NB4 (cell line): ENCODE measurements at regions not wholly inside any gene's neighbourhood (a gene's known extent, or its start where the extent isn't known, plus 50 kb on each side); places are given as distances from the start of the nearest gene placed in this dataset.
"Not testable (repeated sequence)": the region's sequence is repeated elsewhere in the genome, so short reads cannot be mapped to it uniquely, and the experiment has no call there.

Experiments
- DNase-seq: peaks from one replicate; pipeline ENCODE4 v3.0.0; 2010; ENCODE audit warnings: low read depth
- H3K4me3 ChIP-seq: one replicate; pipeline ENCODE4 v1.5.1; 2011; ENCODE audit warnings: mild to moderate bottlenecking, low read depth, low read length, moderate library complexity
- MYC ChIP-seq: IDR thresholded peaks from 2 replicates; pipeline ENCODE4 v1.6.1; 2011; ENCODE audit warnings: low read depth, low read length
- POLR2A ChIP-seq: IDR thresholded peaks from 2 replicates; pipeline ENCODE4 v1.6.1; 2011; ENCODE audit warnings: mild to moderate bottlenecking; ENCODE audit not compliant: insufficient read length; ENCODE audit errors: extremely low read depth
- TF ChIP-seq, protein P1 (sequence below): IDR thresholded peaks from one replicate; pipeline ENCODE4 v1.5.1; 2012; ENCODE audit warnings: low read depth, low read length
- TF ChIP-seq, protein P2 (sequence below): IDR thresholded peaks from 2 replicates; pipeline ENCODE4 v1.6.1; 2011; ENCODE audit warnings: low read depth, low read length

DNA sequence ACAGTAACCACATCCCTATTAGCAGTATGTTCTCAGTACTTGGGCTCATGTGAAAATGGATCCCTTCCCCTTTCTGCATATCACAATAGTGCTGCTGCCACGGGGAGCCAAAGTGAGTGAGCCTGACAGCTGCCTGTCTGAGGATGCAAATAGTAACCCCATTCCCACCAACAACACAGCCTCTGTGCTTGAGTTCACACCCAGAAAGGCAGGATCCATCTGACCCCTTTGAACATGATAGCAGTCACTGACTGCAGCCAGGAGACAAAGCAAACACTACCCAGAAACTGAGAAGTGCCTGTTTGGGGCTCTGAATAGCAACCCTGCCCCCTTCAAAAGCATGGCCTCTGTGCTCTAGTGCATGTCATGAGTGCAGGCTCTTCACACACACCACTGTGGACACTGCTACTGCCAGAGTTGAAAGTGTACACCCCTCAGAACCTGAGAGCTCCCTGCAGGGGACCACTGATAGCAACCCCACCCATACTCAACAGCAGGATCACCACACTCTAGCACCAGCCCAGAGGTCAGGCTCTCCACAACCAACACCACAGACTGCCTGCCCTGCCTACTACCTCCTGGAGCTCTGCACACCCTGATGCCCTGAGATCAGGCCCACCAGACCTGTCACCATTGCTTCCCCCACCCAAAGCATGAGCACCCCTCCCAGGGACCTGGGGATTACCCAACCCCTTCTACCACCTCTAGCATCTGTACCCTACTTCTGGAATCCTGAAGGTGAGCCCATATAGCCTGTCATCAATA is 1563.5 kb upstream of the PRR20A start:
- no peak for DNase-seq
- TF ChIP-seq MYC, result no peak
- TF ChIP-seq POLR2A, result no peak
- TF ChIP-seq, protein P1, sequence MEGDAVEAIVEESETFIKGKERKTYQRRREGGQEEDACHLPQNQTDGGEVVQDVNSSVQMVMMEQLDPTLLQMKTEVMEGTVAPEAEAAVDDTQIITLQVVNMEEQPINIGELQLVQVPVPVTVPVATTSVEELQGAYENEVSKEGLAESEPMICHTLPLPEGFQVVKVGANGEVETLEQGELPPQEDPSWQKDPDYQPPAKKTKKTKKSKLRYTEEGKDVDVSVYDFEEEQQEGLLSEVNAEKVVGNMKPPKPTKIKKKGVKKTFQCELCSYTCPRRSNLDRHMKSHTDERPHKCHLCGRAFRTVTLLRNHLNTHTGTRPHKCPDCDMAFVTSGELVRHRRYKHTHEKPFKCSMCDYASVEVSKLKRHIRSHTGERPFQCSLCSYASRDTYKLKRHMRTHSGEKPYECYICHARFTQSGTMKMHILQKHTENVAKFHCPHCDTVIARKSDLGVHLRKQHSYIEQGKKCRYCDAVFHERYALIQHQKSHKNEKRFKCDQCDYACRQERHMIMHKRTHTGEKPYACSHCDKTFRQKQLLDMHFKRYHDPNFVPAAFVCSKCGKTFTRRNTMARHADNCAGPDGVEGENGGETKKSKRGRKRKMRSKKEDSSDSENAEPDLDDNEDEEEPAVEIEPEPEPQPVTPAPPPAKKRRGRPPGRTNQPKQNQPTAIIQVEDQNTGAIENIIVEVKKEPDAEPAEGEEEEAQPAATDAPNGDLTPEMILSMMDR, result no peak
- TF ChIP-seq, protein P2, sequence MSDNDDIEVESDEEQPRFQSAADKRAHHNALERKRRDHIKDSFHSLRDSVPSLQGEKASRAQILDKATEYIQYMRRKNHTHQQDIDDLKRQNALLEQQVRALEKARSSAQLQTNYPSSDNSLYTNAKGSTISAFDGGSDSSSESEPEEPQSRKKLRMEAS, result no peak
- no peak overlapping the region for H3K4me3 ChIP-seq

DNA sequence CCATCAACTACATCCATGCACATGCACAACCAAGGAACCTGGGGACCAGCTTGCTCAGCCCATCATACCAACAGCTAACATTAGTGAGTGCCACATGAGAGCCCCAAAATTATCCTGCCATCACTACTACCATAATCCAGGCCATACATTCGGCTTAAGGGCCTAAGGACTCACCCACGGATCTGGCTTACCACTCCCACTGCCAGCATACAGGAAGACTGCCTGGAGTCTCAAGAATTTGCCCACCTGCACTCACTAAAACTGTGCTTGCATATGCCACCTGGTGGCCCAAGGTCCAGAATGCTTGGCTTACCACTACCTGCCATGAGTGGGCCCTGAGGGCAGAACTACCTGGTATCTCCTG is 1562.9 kb upstream of the PRR20A start:
- TF ChIP-seq, protein P2, result no peak
- no peak for TF ChIP-seq MYC
- no peak for TF ChIP-seq POLR2A
- TF ChIP-seq, protein P1, result no peak
- DNase-seq, result no peak
- H3K4me3 ChIP-seq, result no peak overlapping the region

DNA sequence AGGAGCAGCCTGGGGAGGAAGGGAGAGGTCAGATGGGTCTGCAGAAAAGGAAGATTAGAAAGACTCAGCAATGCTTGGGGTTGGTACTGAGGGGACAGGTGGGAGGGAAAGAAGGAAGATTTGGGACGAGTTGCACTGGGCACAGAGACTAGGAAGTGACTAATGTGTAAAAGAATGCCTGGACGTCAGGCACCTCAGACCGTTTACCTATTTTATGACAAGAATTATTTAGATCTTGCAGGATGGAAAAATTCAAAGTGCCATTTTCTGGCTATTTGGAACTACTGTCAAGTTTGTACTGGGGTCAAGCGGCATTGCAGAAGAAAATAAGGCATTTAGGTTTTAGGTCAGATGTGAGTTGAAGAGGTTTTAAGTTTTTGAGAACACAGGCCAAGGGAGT is 1558.4 kb upstream of the PRR20A start:
- not testable (repeated sequence) for DNase-seq, H3K4me3 ChIP-seq

DNA sequence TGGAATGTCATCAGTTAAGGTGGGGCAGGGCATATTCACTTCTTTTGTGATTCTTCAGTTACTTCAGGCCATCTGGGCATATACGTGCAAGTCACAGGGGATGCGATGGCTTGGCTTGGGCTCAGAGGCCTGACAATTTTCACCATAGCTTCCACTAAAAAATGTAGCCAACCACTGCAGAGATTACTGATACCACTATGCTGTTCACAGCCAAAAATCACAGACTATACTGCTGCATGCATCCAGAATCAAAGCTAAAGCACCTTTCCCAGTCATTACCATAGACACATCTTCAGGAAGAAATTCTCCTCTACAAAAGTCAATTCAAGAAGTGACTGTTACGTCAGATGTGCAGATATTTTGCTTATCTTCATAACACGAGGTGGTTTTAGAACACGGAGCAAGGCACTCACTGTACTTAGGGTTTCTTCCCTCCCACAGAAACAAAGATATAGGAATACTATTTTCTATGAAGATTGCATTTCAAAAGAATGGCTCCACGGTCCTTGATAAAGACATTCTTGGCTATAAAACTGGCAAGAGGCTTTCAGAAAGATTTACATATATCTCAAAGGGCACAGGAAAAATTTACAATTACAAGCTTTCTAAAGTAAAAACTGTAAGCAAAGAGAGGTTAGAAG is 1556.6 kb upstream of the PRR20A start:
- H3K4me3 ChIP-seq, result no peak overlapping the region
- TF ChIP-seq POLR2A (no peak), MYC (no peak)
- TF ChIP-seq, protein P1, result no peak
- TF ChIP-seq, protein P2, result no peak
- DNase-seq, result no peak

DNA sequence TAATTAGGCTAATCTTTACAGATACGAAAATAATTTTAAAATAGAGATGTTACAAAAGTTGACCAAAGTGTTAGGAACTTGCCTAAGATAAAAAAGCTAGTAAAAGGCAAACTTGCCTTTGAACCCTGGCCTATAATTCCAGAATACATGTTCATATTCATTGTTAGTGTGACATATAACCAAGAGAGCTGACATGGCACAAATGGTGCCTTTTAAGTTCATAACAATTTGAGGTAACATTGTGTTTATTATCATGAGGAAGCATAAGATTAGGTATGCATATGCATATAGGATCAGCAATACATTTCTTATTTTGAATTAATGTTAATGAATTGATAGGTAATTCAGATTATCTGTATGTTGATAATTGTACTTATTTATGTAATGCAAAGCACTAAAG is 1537.9 kb upstream of the PRR20A start:
- no peak overlapping the region for H3K4me3 ChIP-seq
- DNase-seq, result no peak

More for the DNA sequence above, 1537.9 kb upstream of the PRR20A start:
- TF ChIP-seq, protein P2, result no peak
- TF ChIP-seq, protein P1, result no peak
- TF ChIP-seq POLR2A (no peak), MYC (no peak)
